OCI-LY7 (cell line): ENCODE measurements at regions not wholly inside any gene's neighbourhood (a gene's known extent, or its start where the extent isn't known, plus 50 kb on each side); places are given as distances from the start of the nearest gene placed in this dataset.

Source experiments
- EZH2phosphoT487 ChIP-seq: fragments of 200-600 bp; sonication (generic); IDR thresholded peaks from 2 replicates; pipeline ENCODE4 v1.6.1; 2018; ENCODE audit warnings: low read depth, borderline replicate concordance, mild to moderate bottlenecking, mixed run types, antibody characterized with exemption, low read length, moderate library complexity, mixed read lengths
- TF ChIP-seq, protein P1 (sequence below): fragments of 200-600 bp; sonication (generic); conservative IDR thresholded peaks from 2 replicates; pipeline ENCODE4 v1.5.1; 2014; ENCODE audit warnings: mild to moderate bottlenecking, antibody characterized with exemption, low read length, moderate library complexity, mixed read lengths

DNA sequence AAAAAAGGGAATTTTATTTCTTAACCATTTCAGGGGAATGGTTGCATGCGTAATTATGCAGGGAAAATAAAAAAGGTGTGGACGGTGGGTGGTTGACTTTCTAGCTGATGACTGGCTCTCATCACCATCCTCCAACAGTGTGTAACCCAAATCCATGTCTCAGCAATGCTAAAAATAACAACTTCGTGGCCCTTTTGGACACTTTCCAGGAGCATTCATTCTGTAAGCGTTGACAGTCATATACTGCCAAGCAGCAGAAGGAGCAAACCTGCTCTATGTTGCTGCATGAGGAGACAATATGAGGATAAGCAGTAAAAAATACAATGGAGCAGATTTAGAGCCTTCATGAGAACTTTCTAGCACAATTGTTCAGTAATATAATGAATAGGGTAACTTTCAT lies 189.1 kb downstream of the ANXA2 start:
- TF ChIP-seq, protein P1, sequence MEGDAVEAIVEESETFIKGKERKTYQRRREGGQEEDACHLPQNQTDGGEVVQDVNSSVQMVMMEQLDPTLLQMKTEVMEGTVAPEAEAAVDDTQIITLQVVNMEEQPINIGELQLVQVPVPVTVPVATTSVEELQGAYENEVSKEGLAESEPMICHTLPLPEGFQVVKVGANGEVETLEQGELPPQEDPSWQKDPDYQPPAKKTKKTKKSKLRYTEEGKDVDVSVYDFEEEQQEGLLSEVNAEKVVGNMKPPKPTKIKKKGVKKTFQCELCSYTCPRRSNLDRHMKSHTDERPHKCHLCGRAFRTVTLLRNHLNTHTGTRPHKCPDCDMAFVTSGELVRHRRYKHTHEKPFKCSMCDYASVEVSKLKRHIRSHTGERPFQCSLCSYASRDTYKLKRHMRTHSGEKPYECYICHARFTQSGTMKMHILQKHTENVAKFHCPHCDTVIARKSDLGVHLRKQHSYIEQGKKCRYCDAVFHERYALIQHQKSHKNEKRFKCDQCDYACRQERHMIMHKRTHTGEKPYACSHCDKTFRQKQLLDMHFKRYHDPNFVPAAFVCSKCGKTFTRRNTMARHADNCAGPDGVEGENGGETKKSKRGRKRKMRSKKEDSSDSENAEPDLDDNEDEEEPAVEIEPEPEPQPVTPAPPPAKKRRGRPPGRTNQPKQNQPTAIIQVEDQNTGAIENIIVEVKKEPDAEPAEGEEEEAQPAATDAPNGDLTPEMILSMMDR: no peak
- TF ChIP-seq EZH2phosphoT487: no peak
